GM21529 (cell line): ENCODE measurements at regions not wholly inside any gene's neighbourhood (a gene's known extent, or its start where the extent isn't known, plus 50 kb on each side); places are given as distances from the start of the nearest gene placed in this dataset.

Source experiments
- ATAC-seq: cut with Tn5 transposase; IDR thresholded peaks from one replicate; pipeline ENCODE4 v1.9.1; 2021; ENCODE audit not compliant: unreplicated experiment

DNA sequence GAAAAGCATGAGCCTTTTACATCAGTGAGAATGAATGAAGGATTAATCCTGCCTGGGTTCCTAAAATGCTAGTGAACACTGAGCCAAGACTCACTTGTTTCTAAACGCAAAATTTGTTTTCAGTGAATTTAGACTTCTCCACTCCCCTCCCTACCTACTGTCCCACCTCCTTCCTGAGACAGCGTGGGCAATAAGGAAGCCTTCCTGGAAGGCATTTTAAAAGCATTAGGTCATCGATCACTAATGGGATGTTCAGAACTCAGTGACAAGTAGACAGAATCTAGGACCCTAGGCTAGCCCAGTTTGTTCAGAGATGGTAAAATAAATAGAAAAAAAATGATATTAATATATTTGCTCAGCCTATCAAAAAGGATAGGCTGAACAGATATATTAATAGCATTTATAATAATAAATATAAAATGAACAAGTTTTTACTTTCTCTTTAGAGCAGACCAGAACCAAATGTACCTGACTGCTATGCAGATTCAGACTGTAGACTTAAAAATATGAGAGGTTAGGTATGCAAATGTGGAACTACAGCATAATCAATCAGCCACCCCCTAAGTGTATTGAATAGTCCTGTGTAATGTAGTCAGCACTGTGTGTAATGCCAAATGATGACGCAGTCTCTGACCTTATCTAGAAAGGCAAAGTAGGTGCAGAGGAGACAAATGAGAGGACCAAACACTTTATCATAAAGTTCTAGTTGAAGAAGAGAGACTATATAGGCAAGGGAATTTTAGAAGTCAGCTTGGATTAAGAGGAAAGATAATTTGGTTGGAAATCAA is 331.1 kb downstream of the GPAT3 start:
- no peak for ATAC-seq

- no peak for ATAC-seq
Observed at GRCh38 chr4:83865417-83866150, 329.7 kb downstream of the GPAT3 start.

- no peak for ATAC-seq
Observed at GRCh38 chr4:83864097-83864817, 328.3 kb downstream of the GPAT3 start.

DNA sequence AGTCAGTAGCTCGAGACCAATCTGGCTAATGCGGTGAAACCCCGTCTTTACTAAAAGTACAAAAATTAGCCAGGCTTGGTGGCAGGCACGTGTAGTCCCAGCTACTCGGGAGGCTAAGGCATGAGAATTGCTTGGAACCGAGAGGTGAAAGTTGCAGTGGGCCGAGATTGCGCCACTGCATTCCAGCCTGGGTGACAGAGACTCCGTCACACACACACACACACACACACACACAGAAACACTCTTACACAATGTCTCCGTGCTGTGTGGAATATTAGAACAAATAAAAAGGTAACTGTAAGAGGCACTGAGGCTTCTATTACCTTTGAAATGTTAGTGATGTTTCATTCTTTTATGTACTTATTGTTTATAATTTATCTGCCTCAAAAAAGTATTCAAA is 326.6 kb downstream of the GPAT3 start:
- no peak for ATAC-seq

DNA sequence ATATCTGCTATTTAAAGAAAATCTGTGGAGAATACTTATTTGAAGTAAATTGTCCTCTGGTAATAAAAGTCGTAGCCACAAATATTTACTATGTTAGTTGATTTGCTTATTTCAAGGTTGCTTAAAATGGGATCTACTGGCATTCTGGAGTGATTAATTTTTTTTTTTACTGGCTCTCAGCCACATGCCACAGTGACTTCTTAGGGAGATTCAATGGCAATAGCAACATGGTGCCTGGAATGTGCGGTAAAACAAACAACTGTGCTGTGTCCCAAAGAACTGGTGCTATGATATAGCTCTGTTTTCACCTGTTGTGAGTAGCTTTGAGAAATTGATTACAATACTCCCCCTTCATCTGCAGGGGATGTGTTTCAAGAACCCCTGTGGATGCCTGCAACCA is 324.3 kb downstream of the GPAT3 start:
- no peak for ATAC-seq

GRCh38 chr4:83858131-83858530 is 322.2 kb downstream of the GPAT3 start:
- ATAC-seq, result no peak

GRCh38 chr4:83855044-83855443 is 319.1 kb downstream of the GPAT3 start:
- ATAC-seq, result no peak

- ATAC-seq, result no peak
Observed at GRCh38 chr4:83852085-83852451, 316.2 kb downstream of the GPAT3 start.

DNA sequence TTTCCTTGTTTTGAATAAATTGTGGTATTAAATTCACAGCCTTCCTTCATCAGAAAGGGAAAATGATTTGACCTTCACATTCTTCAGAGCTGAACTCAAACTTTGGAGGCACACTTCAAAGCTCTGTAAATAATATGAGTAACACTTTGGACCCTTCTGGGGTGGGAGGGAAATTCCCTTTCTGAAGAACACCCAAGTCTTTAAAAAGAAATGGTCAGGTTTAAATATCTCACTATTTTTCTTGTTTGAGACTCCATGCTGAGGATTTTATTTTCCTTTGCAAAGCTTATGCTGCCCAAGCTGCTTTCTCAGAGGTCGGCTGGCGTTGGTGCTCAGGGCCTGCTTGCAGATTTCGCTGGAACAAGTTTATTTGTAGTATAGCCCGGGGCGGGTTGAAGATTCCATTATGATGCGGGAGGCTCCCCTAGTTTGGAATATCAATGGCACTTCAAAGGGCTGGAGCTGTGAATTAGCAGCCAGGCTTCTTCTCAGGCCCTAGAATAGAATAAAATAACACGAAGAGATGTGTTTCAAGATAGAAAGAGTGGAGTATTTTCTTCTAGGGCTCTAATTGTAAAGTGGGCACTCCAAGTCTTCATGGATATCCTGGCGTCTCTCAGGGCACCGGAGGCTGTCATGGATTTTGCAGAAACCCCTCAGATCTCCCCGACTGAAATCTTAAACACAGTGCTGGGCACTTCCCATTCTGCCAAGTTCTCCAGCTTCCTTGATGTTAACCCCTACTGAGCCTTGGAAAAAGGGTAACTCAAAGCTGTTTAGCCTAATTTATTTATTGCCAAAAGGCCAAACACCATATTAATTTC is 315.6 kb downstream of the GPAT3 start:
- no peak for ATAC-seq

DNA sequence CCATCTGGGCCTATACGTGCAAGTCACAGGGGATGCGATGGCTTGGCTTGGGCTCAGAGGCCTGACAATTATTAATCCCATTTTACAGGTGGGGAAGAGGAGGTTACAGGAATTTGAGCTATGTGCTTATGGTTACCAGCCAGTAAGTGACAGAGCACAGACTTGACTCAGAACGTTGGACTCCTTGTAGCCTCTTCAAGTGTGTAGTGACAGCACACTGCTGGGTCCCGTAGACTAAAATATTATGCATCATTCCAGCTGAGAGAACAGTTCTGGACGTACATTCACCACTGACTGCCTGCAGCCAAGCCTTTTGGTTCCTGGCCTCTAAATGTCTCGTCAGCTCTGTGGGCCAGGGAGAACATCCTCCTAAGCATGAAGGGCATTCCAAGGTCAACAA is 314.5 kb downstream of the GPAT3 start:
- no peak for ATAC-seq

- ATAC-seq, result no peak
Observed at GRCh38 chr4:83846193-83846830, 310.4 kb downstream of the GPAT3 start.

GRCh38 chr4:83839615-83840014 is 303.7 kb downstream of the GPAT3 start:
- no peak for ATAC-seq

DNA sequence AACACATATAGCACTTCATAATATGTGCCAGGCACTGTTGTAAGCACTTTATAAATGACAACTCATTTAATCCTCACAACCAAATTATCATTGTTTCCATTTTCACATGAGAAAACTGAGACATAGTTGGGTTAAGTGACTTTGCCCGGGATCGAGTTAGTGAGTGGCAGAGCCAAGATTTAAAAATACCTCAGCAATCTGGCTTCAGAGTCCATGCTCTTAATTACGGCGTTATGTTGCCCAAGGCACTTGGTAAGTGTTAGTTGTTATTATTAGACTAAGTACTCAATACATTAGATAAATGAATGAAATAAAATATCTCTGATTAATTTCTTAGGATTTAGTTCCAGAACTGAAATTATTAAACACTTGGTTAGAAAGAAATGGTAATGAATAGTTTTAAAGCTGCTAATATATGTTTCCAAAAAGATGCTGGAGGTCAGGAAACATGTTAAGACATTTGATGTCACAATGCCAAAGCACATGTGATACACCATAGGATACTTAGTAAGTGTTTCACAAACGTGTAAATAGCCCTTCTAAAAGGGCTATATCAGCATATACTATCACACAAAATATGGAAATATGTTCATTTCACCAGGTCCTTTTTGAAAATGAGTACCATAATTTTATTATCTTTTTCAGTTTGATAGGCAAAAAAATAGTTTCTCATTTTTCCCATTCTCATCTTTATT is 301.9 kb downstream of the GPAT3 start:
- ATAC-seq, result no peak

DNA sequence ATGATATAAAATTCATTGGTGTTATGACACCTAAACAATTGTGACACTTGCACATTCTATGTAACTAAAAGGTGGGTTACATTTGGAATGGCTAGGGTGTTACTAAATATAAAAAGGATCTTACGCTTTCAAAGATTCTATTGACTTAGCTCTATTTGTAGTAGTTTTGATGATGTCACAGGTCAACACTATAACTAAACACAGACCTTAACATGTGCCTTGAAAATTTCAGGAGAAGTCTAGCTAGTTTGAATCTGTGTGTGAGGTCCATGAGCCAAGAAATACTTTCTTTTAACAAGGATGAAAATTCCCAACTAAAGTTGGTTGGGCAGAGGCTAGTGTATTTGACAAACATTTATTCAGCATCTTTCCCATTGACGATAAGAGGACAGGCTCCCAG is 298.0 kb downstream of the GPAT3 start:
- no peak for ATAC-seq

GRCh38 chr4:83832110-83832825 is 296.4 kb downstream of the GPAT3 start:
- no peak for ATAC-seq

GRCh38 chr4:83831588-83831987 is 295.7 kb downstream of the GPAT3 start:
- no peak for ATAC-seq

- ATAC-seq, result no peak
Observed at GRCh38 chr4:83830138-83830888, 294.4 kb downstream of the GPAT3 start.

- ATAC-seq, result no peak
Observed at GRCh38 chr4:83828601-83829000, 292.7 kb downstream of the GPAT3 start.

- no peak for ATAC-seq
Observed at GRCh38 chr4:83821493-83821892, 285.6 kb downstream of the GPAT3 start.
